Heart left ventricle (tissue), 16 donors: ENCODE measurements at regions not wholly inside any gene's neighbourhood (a gene's known extent, or its start where the extent isn't known, plus 50 kb on each side); places are given as distances from the start of the nearest gene placed in this dataset.

Experiments
- ATAC-seq, 4 donors: fragments of 200-7000 bp; cut with Tn5 transposase; one replicate each; pipeline ENCODE4 v1.9.1; 2020 to 2022; ENCODE audit warnings: moderate library complexity in 4 of 4, mild to moderate bottlenecking in 3 of 4, moderate number of reproducible peaks in 1 of 4
- DNase-seq, 5 donors: peaks; one replicate each; pipeline ENCODE4 v3.0.0-alpha.2; 2020
- H3K27ac ChIP-seq, 12 donors: fragments of 200-600 bp; sonication (generic) in 4 of 12; one replicate each; pipeline versions ENCODE4 v1.5.0 to v1.8.0; 2016 to 2022; ENCODE audit warnings: mild to moderate bottlenecking in 2 of 12
- H3K27me3 ChIP-seq, 9 donors: fragments of 200-600 bp; sonication (generic) in 2 of 9; one replicate each; pipeline versions ENCODE4 v1.5.1 to v1.8.0; 2016 to 2022; ENCODE audit warnings: mild to moderate bottlenecking in 3 of 9
- H3K36me3 ChIP-seq, 9 donors: fragments of 200-600 bp; sonication (generic) in 2 of 9; one replicate each; pipeline versions ENCODE4 v1.5.0 to v1.8.0; 2018 to 2022; ENCODE audit warnings: mild to moderate bottlenecking in 2 of 9
- H3K4me1 ChIP-seq, 12 donors: fragments of 200-600 bp; sonication (generic) in 4 of 12; one replicate each; pipeline versions ENCODE4 v1.5.0 to v1.8.0; 2016 to 2022; ENCODE audit warnings: mild to moderate bottlenecking in 3 of 12
- H3K4me3 ChIP-seq, 12 donors: fragments of 200-600 bp; sonication (generic) in 4 of 12; one replicate each; pipeline versions ENCODE4 v1.5.0 to v1.8.0; 2017 to 2022; ENCODE audit warnings: mild to moderate bottlenecking in 9 of 12, moderate library complexity in 4 of 12
- H3K9me3 ChIP-seq, 12 donors: fragments of 200-600 bp; sonication (generic) in 4 of 12; one replicate each; pipeline versions ENCODE4 v1.5.0 to v1.8.0; 2016 to 2022; ENCODE audit warnings: mild to moderate bottlenecking in 1 of 12
- POLR2A ChIP-seq, 2 donors: fragments of 450-650 bp; IDR thresholded peaks; one replicate each; pipeline ENCODE4 v1.6.1; 2017; ENCODE audit warnings: antibody characterized with exemption in 2 of 2, mild to moderate bottlenecking in 2 of 2, moderate library complexity in 2 of 2
- WGBS, 4 donors: extraction: QIAGEN DNeasy Blood & Tissue Kit in 2 of 4; methylation state at CpG; one replicate each; pipeline versions ENCODE4 v1.1.5 to v1.1.7; 2013 to 2018; 5-methylcytosine and 5-hydroxymethylcytosine counted together
- intact Hi-C, 10 donors: fragments of 100-400 bp; cut with DNase I; formaldehyde crosslinking; loops; one replicate each; pipeline versions ENCODE4 v1.11.1 to v1.14.2; 2022
- TF ChIP-seq, protein P1 (sequence below), 12 donors: fragments of 200-600 bp; sonication (generic) in 4 of 12; IDR thresholded peaks; one replicate each; pipeline versions ENCODE4 v1.5.0 to v1.8.0; 2018 to 2022; ENCODE audit warnings: antibody characterized with exemption in 12 of 12, mild to moderate bottlenecking in 5 of 12
- donor health status: ischemic (EF 13 %, LVEDD 7.1; RV severe dilation, severe dysfunction).
- donor health status: healthy with polysubstance abuse.
- donor health status: DM: no; HTN: yes; CAD: no.
- donor health status: DM: no; HTN: no; CAD: no.
- donor health status: ischemic (EF 25% LVEDD 6.9; RV normal size, moderate dysfunction).
- donor health status: ischemic (EF 25% LVEDD 5.7; RV mildly dilated, moderate dysfunction).
- donor health status: healthy.
- donor health status: DM: yes; HTN: yes; CAD: no.
- donor health status: ischemic (EF 35%, LVEDD 5.7; RV mildly dilated, moderate dysfunction).
- donor health status: nonischemic (EF 11% LVEDD 7.7; RV severe dilation, severe dysfunction).
- donor health status: DM: yes; HTN: yes; CAD: no.
- donor health status: PGD.
- donor health status: ischemic (EF 29% LVEDD 5.4; RV normal size, mild dysfunction).
- donor health status: nonischemic (EF 23%, LVEDD 6.1; RV moderate dilation, normal function).

DNA sequence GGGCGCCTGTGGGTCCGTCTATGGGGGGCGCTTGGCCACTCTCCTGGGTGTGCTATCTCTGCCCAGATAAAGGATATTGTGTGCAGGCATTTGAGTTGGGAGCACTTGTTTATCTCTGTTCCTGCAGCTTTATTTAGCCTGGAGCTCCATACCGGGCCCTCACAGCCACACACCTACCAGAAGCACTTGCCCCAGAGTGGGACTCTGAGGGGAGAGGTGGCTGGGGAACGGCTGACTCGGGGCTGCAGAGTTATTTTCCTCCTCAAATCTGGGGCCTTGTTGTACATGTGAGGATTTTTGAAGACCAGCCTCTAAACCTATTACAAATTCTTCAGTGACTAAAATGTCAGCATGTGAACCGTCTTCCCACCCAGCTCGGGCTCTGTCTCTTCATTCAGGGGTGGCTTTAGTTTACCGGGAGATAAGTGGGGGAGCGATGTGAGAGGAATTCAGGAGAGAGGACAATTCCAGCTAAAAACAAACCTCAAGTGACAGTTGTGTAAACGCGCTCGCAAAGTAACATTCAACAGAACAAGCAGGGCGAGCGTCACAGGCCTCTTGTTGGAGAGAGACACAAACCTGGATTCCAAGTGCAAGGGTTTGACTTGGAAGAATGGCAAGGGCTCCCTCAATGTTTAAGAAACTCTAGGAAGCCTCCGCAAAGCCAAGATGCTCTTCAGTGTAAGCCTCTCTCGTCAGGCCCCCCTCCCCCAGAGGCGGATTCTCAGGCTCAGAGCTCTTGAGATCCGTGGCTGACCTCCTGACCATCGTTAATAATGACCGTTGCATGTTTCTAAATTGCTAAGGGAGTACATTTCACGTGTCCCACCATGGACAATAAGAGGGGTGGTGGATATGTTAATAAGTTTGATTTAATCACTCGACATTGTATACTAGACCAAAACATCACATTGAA is 548.9 kb downstream of the QKI start:
- intact Hi-C loops = loop anchor here (2.0 to 10.0 kb wide), 11 partner anchors 134 to 961 kb away; no protein-coding TSS in a partner anchor
- peak; percentile 65 to 75 (median 68) for ATAC-seq
- TF ChIP-seq POLR2A (IDR thresholded peaks at IDR 0.05) = peak in 1 of 2 donors; percentile 58
- TF ChIP-seq, protein P1, sequence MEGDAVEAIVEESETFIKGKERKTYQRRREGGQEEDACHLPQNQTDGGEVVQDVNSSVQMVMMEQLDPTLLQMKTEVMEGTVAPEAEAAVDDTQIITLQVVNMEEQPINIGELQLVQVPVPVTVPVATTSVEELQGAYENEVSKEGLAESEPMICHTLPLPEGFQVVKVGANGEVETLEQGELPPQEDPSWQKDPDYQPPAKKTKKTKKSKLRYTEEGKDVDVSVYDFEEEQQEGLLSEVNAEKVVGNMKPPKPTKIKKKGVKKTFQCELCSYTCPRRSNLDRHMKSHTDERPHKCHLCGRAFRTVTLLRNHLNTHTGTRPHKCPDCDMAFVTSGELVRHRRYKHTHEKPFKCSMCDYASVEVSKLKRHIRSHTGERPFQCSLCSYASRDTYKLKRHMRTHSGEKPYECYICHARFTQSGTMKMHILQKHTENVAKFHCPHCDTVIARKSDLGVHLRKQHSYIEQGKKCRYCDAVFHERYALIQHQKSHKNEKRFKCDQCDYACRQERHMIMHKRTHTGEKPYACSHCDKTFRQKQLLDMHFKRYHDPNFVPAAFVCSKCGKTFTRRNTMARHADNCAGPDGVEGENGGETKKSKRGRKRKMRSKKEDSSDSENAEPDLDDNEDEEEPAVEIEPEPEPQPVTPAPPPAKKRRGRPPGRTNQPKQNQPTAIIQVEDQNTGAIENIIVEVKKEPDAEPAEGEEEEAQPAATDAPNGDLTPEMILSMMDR (IDR thresholded peaks at IDR 0.05) = no peak
- peaks cover 0 to 64% (median 24%) of the 10 kb centered on the region in 12 donors for H3K4me1 ChIP-seq
- no peaks in the 10 kb centered on the region for H3K36me3 ChIP-seq
- no peaks in the 10 kb centered on the region for H3K27me3 ChIP-seq
- H3K9me3 ChIP-seq = no peaks in the 10 kb centered on the region
- peak in 4 of 5 donors; percentile 53 to 70 (median 60) for DNase-seq
- peak overlapping the region; percentile 77 to 98 (median 90) for H3K27ac ChIP-seq
- no peak overlapping the region for H3K4me3 ChIP-seq
- WGBS, 4 donors = 53 to 78% (median 65%) methylated on average over 23 of the region's 23 CpGs

DNA sequence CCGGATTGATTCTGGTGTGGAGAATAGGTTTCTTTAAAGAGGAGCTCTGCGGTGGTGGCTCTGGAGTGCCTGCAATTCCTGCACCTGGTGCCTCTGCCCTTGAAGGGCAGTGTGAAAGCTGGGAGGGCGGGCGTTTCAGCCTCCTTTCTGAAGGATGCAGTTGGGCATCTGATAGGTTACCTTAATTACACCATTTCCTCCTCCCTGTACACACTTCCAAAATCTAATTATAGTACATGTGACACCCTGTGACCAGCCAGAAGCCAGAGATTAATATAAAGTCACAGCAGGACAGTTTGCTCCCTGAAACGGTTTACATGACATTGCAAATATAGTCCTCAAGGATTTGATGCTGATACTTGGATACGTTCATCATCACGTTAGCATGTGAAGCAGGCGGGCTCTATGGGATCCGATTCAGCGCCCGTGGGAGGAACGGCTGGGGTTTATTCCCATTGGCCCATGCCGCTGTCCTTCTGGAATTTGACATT is 548.2 kb downstream of the QKI start:
- intact Hi-C loops = loop anchor here (2.0 to 10.0 kb wide), 11 partner anchors 135 to 962 kb away; no protein-coding TSS in a partner anchor
- 47 to 61% (median 54%) methylated on average over 13 of the region's 13 CpGs for WGBS, 4 donors
- TF ChIP-seq, protein P1 (IDR thresholded peaks at IDR 0.05) = no peak
- TF ChIP-seq POLR2A (IDR thresholded peaks at IDR 0.05) = peak; percentile 39 to 86

DNA sequence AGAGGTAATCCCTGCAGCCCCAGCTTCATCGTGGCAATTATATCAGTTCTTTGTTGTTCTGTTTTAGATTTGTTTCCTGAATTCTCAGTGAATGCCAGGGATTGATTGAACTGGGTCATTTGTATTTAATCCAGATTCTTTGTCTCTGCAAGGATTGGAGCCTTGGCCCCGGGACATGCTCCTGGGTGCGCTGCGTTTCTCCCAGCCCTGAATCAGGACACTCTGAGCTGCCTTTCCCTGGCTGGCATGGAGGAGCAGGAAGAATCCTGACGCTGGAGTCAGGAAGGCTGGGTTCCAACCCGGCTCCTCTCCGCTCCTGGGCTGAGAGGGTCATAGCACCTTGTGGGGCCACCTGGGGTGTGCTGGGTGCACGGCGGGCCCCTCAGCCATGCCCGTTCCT is 545.6 kb downstream of the QKI start:
- Histone ChIP-seq H3K4me1 (peaks cover 0 to 74% (median 22%) of the 10 kb centered on the region in 12 donors), H3K36me3 (no peaks in the 10 kb centered on the region), H3K27me3 (no peaks in the 10 kb centered on the region), H3K27ac (peak overlapping the region; percentile 5 to 98 (median 90)), H3K4me3 (no peak overlapping the region), H3K9me3 (no peaks in the 10 kb centered on the region)
- TF ChIP-seq, protein P1 (IDR thresholded peaks at IDR 0.05) = no peak
- no peak for TF ChIP-seq POLR2A (IDR thresholded peaks at IDR 0.05)
- intact Hi-C loops = loop anchor here in 6 of 10 donors (5.0 to 10.0 kb wide), 8 partner anchors 137 to 965 kb away; no protein-coding TSS in a partner anchor
- WGBS, 4 donors = 65 to 72% (median 67%) methylated on average over 10 of the region's 10 CpGs
- ATAC-seq (no peak), DNase-seq (no peak)

More for the DNA sequence above, 548.2 kb downstream of the QKI start:
- H3K4me1 ChIP-seq = peaks cover 0 to 72% (median 24%) of the 10 kb centered on the region in 12 donors
- H3K36me3 ChIP-seq = no peaks in the 10 kb centered on the region
- no peaks in the 10 kb centered on the region for H3K27me3 ChIP-seq
- DNase-seq (peak; percentile 73 to 89 (median 74)), ATAC-seq (peak; percentile 80 to 86 (median 82))
- peak overlapping the region; percentile 77 to 98 (median 90) for H3K27ac ChIP-seq
- peak overlapping the region in 4 of 12 donors; percentile 8 to 34 (median 26) for H3K4me3 ChIP-seq
- no peaks in the 10 kb centered on the region for H3K9me3 ChIP-seq

DNA sequence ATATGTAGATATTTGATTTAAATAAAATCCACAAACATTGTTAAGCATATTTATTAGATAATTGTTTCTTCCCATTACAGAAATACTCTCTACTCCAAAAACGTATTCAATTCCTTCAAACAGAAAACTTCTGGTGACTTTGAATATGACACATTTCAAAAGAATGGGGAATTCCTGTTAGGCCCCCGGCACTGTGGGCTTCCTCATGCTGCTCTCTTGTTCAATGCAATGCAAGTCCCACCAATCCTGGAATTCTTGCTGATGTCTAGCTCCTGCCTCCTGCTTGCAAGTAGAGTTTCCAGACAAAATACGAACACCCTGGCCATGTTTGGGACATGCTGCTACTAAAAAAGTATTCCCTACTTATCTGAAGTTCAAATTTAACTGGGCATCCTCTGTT is 544.1 kb downstream of the QKI start:
- ATAC-seq (no peak), DNase-seq (no peak)
- TF ChIP-seq, protein P1 (IDR thresholded peaks at IDR 0.05) = no peak
- no peak for TF ChIP-seq POLR2A (IDR thresholded peaks at IDR 0.05)
- H3K9me3 ChIP-seq = no peaks in the 10 kb centered on the region
- 65 to 69% (median 66%) methylated on average over 3 of the region's 3 CpGs for WGBS, 4 donors
- peaks cover 0 to 67% (median 17%) of the 10 kb centered on the region in 12 donors for H3K4me1 ChIP-seq
- intact Hi-C loops = loop anchor here (5.0 to 10.0 kb wide), 19 partner anchors 121 to 1101 kb away; no protein-coding TSS in a partner anchor
- H3K27ac ChIP-seq = peak overlapping the region in 8 of 12 donors; percentile 12 to 98 (median 70)
- H3K4me3 ChIP-seq = no peak overlapping the region
- no peaks in the 10 kb centered on the region for H3K36me3 ChIP-seq
- H3K27me3 ChIP-seq = no peaks in the 10 kb centered on the region
